Smooth muscle cell (in vitro differentiated cells): ENCODE measurements at regions not wholly inside any gene's neighbourhood (a gene's known extent, or its start where the extent isn't known, plus 50 kb on each side); places are given as distances from the start of the nearest gene placed in this dataset.

Experiments
- DNase-seq: peaks from one replicate; lab custom pipeline; 2025; ENCODE audit not compliant: unreplicated experiment; lab: John Stamatoyannopoulos, UW
- H2AFZ ChIP-seq: fragments of 200-600 bp; sonication (generic); 2 replicates; pipeline ENCODE4 v1.6.0; 2016; ENCODE audit warnings: antibody characterized with exemption, low read depth, mild to moderate bottlenecking
- H3F3A ChIP-seq: fragments of 200-600 bp; sonication (generic); 2 replicates; pipeline ENCODE4 v1.6.0; 2017; ENCODE audit warnings: antibody characterized with exemption, low read depth
- H3K27ac ChIP-seq: fragments of 200-600 bp; sonication (generic); 2 replicates; pipeline ENCODE4 v1.5.1; 2016; ENCODE audit warnings: low read depth, mild to moderate bottlenecking
- H3K27me3 ChIP-seq: fragments of 200-600 bp; sonication (generic); 2 replicates; pipeline ENCODE4 v1.6.1; 2016; ENCODE audit warnings: low read depth, mild to moderate bottlenecking
- H3K36me3 ChIP-seq: fragments of 200-600 bp; sonication (generic); 2 replicates; pipeline ENCODE4 v1.5.1; 2016; ENCODE audit warnings: low read depth
- H3K4me1 ChIP-seq: fragments of 200-600 bp; sonication (generic); 2 replicates; pipeline ENCODE4 v1.5.1; 2016; ENCODE audit warnings: low read depth
- H3K4me2 ChIP-seq: fragments of 200-600 bp; sonication (generic); 2 replicates; pipeline ENCODE4 v1.6.0; 2016; ENCODE audit warnings: mild to moderate bottlenecking
- H3K4me3 ChIP-seq: fragments of 200-600 bp; sonication (generic); 2 replicates; pipeline ENCODE4 v1.5.1; 2016; ENCODE audit warnings: mild to moderate bottlenecking
- H3K79me2 ChIP-seq: fragments of 200-600 bp; sonication (generic); 2 replicates; pipeline ENCODE4 v1.6.0; 2016; ENCODE audit warnings: low read depth, mild to moderate bottlenecking
- H3K9ac ChIP-seq: fragments of 200-600 bp; sonication (generic); 2 replicates; pipeline ENCODE4 v1.6.0; 2016; ENCODE audit warnings: low read depth
- H3K9me3 ChIP-seq: fragments of 200-600 bp; sonication (generic); replicated peaks from 2 replicates; pipeline ENCODE4 v1.5.1; 2016; ENCODE audit warnings: low read depth
- H4K20me1 ChIP-seq: fragments of 200-600 bp; sonication (generic); 2 replicates; pipeline ENCODE4 v1.6.0; 2016; ENCODE audit warnings: low read depth
- WGBS: methylation state at CpG from one replicate; pipeline ENCODE4 v1.1.7; 2016; ENCODE audit warnings: low lambda C conversion rate; 5-methylcytosine and 5-hydroxymethylcytosine counted together
- TF ChIP-seq, protein P1 (sequence below): fragments of 200-600 bp; sonication (generic); IDR thresholded peaks from 2 replicates; pipeline ENCODE4 v1.5.1; 2017; ENCODE audit warnings: borderline replicate concordance, mild to moderate bottlenecking, antibody characterized with exemption; ENCODE audit not compliant: insufficient read depth, poor library complexity, severe bottlenecking

DNA sequence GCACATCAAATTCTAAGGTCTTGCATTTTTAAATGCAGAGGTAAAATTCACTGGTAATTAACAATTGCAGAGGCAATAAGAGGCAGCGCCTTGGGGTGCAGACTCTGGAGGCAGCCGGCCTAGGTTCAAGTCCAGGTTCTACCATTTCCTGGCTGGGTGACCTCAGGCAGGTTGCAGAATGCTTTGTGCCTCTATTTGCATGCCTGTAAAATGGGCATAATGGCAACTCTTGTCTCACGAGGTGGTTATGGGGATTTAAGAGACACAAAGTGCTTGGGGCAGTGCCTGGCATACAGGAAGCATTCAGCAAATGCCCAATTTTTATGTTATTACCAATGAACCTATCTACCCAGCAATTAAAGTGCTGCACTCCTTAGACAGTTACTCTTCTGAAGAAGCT, 180.0 kb upstream of the LHX5 start:
- Histone ChIP-seq H3K4me2 (no peak overlapping the region), H3K27ac (no peak overlapping the region), H2AFZ (no peak overlapping the region), H3K36me3 (no peaks in the 10 kb centered on the region), H3K4me3 (no peak overlapping the region), H3K9me3 (no peaks in the 10 kb centered on the region), H3K4me1 (peaks cover 7% of the 10 kb centered on the region), H3K79me2 (no peaks in the 10 kb centered on the region), H3K27me3 (no peaks in the 10 kb centered on the region), H3K9ac (no peak overlapping the region), H4K20me1 (no peaks in the 10 kb centered on the region), H3F3A (no peaks in the 10 kb centered on the region)
- WGBS = 81% methylated on average over 3 of the region's 3 CpGs
- no peak for DNase-seq
- TF ChIP-seq, protein P1, sequence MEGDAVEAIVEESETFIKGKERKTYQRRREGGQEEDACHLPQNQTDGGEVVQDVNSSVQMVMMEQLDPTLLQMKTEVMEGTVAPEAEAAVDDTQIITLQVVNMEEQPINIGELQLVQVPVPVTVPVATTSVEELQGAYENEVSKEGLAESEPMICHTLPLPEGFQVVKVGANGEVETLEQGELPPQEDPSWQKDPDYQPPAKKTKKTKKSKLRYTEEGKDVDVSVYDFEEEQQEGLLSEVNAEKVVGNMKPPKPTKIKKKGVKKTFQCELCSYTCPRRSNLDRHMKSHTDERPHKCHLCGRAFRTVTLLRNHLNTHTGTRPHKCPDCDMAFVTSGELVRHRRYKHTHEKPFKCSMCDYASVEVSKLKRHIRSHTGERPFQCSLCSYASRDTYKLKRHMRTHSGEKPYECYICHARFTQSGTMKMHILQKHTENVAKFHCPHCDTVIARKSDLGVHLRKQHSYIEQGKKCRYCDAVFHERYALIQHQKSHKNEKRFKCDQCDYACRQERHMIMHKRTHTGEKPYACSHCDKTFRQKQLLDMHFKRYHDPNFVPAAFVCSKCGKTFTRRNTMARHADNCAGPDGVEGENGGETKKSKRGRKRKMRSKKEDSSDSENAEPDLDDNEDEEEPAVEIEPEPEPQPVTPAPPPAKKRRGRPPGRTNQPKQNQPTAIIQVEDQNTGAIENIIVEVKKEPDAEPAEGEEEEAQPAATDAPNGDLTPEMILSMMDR = no peak

DNA sequence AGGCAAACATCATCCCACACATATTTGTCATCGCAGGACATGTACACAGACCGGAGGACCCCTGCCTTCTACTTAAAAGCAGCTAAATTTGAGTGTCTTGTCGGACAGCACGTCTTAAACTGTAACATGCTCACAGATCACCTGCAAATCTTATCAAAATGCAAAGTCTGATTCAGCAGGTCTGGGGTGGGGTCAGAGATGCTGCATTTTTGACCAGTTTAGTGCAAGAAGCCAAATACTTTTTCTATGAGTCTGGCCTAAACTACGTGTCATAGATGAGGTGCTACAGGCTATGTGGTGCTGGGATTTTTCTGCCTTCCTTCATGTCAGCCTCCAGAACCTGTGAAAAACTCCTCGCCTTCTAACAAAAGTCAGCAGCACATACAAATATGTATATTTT, 178.8 kb upstream of the LHX5 start:
- H3K4me3 ChIP-seq = no peak overlapping the region
- no peaks in the 10 kb centered on the region for H4K20me1 ChIP-seq
- H3K9ac ChIP-seq = no peak overlapping the region
- H3K4me2 ChIP-seq = no peak overlapping the region
- DNase-seq = no peak
- TF ChIP-seq, protein P1 = no peak
- no peak overlapping the region for H3K27ac ChIP-seq
- no peak overlapping the region for H2AFZ ChIP-seq
- H3K4me1 ChIP-seq = peaks cover 7% of the 10 kb centered on the region
- no peaks in the 10 kb centered on the region for H3K36me3 ChIP-seq
- H3K79me2 ChIP-seq = no peaks in the 10 kb centered on the region
- H3K9me3 ChIP-seq = no peaks in the 10 kb centered on the region
- no peaks in the 10 kb centered on the region for H3F3A ChIP-seq
- 87% methylated on average over 6 of the region's 6 CpGs for WGBS
- H3K27me3 ChIP-seq = peaks cover 10% of the 10 kb centered on the region

DNA sequence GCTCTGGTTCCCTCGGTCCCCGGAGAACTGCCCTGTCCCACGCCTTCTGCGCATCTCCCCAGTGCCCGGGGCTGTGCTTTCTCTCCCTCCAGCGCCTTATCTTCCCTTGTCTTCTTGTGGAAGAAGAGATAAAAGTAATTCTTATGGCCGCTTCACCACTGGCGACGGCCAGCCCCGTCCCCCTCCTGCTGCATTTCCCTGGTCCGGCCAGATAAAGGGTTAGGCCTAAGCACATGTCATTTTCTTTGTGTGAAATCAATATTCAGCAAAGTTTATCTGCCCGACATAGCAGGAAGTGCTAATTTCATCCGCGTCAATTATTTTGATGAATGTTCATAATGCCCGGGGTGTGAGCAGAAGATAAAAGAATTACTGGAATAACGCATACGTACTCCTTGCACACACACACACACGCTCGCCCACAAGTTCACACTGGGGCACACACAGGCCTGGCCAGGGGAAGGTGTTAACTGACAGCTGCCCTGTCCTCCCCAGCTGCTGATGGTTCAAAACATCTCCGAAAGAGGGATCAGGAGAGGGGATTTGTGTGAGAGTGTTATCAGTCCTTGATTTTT, 177.7 kb upstream of the LHX5 start:
- Histone ChIP-seq H3K4me1 (peaks cover 7% of the 10 kb centered on the region), H3K36me3 (no peaks in the 10 kb centered on the region), H3K9ac (no peak overlapping the region), H3K27me3 (peaks cover 19% of the 10 kb centered on the region), H3F3A (no peaks in the 10 kb centered on the region), H3K4me3 (no peak overlapping the region), H3K27ac (no peak overlapping the region), H3K79me2 (no peaks in the 10 kb centered on the region), H3K4me2 (no peak overlapping the region), H4K20me1 (no peaks in the 10 kb centered on the region), H2AFZ (no peak overlapping the region), H3K9me3 (no peaks in the 10 kb centered on the region)
- TF ChIP-seq, protein P1 = no peak
- no peak for DNase-seq
- WGBS = 67% methylated on average over 20 of the region's 20 CpGs

DNA sequence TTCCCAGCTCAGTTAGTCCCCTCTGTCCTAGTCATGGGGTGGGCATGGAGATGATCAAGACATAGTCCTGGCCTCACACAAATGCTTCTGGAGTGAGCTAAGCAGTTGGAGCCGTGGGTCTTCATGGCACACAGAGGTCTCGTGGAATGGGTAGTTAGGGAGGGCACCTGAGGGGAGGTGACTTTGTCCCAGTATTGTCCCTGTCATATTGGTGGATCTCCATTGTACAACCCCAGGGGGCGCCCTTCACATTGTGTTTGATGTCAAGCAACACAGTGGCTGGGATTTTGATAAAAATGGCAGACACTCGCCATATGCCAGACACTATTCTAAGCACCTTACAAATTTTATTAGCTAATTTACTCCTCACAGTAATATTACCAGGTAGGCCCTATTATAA, 175.4 kb upstream of the LHX5 start:
- H3K27me3 ChIP-seq = peaks cover 35% of the 10 kb centered on the region
- no peak overlapping the region for H3K4me2 ChIP-seq
- TF ChIP-seq, protein P1 = peak; percentile 6
- no peak overlapping the region for H3K4me3 ChIP-seq
- H3F3A ChIP-seq = no peaks in the 10 kb centered on the region
- H3K27ac ChIP-seq = no peak overlapping the region
- H3K36me3 ChIP-seq = no peaks in the 10 kb centered on the region
- WGBS = 79% methylated on average over 4 of the region's 4 CpGs
- no peaks in the 10 kb centered on the region for H3K9me3 ChIP-seq
- no peak for DNase-seq
- peaks cover 7% of the 10 kb centered on the region for H3K4me1 ChIP-seq
- no peaks in the 10 kb centered on the region for H3K79me2 ChIP-seq
- no peaks in the 10 kb centered on the region for H4K20me1 ChIP-seq
- no peak overlapping the region for H3K9ac ChIP-seq
- no peak overlapping the region for H2AFZ ChIP-seq
